ENCODE measurements at regions not wholly inside any gene's neighbourhood (a gene's known extent, or its start where the extent isn't known, plus 50 kb on each side); places are given as distances from the start of the nearest gene placed in this dataset.

- no peak for DNase-seq (ENCODE audit: insufficient read length, low spot score, missing footprints)
- no peaks in the 10 kb centered on the region for H3K9me3 ChIP-seq (ENCODE audit: low read depth, low read length)
- no peak overlapping the region for H3K4me3 ChIP-seq (ENCODE audit: insufficient read depth, low read length)
- peak overlapping the region; percentile 75 for H3K27ac ChIP-seq (ENCODE audit: low read depth, low read length)
- peaks cover 31% of the 10 kb centered on the region for H3K4me1 ChIP-seq (ENCODE audit: insufficient read depth, low read length)
- H3K4me2 ChIP-seq (ENCODE audit: insufficient read depth, low read length) = no peak overlapping the region
- peak overlapping the region; percentile 53 for H2AFZ ChIP-seq (ENCODE audit: low read length)
- H4K20me1 ChIP-seq (ENCODE audit: insufficient read depth, low read length) = no peaks in the 10 kb centered on the region
- H3K79me2 ChIP-seq (ENCODE audit: insufficient read depth, low read length) = no peaks in the 10 kb centered on the region
- TF ChIP-seq CTCF (IDR thresholded peaks at IDR 0.05; ENCODE audit: extremely low read depth, low read depth, low read length) = no peak
- no peaks in the 10 kb centered on the region for H3K27me3 ChIP-seq (ENCODE audit: insufficient read depth, low read length)
- no peaks in the 10 kb centered on the region for H3K36me3 ChIP-seq (ENCODE audit: insufficient read depth, low read length)
Observed at GRCh38 chr4:13912966-13913365, 285.4 kb upstream of the BOD1L1 start.

GRCh38 chr4:13917015-13917414 lies 289.5 kb upstream of the BOD1L1 start:
- H3K4me3 ChIP-seq (ENCODE audit: insufficient read depth, low read length) = no peak overlapping the region
- no peak overlapping the region for H3K4me2 ChIP-seq (ENCODE audit: insufficient read depth, low read length)
- H3K4me1 ChIP-seq (ENCODE audit: insufficient read depth, low read length) = peaks cover 65% of the 10 kb centered on the region
- H2AFZ ChIP-seq (ENCODE audit: low read length) = no peak overlapping the region
- no peaks in the 10 kb centered on the region for H3K79me2 ChIP-seq (ENCODE audit: insufficient read depth, low read length)
- H3K27ac ChIP-seq (ENCODE audit: low read depth, low read length) = peak overlapping the region; percentile 97
- no peaks in the 10 kb centered on the region for H3K9me3 ChIP-seq (ENCODE audit: low read depth, low read length)
- H4K20me1 ChIP-seq (ENCODE audit: insufficient read depth, low read length) = no peaks in the 10 kb centered on the region
- peak; percentile 56 for DNase-seq (ENCODE audit: insufficient read length, low spot score, missing footprints)
- H3K36me3 ChIP-seq (ENCODE audit: insufficient read depth, low read length) = no peaks in the 10 kb centered on the region
- peak; percentile 36 for TF ChIP-seq CTCF (IDR thresholded peaks at IDR 0.05; ENCODE audit: extremely low read depth, low read depth, low read length)
- H3K27me3 ChIP-seq (ENCODE audit: insufficient read depth, low read length) = no peaks in the 10 kb centered on the region

- Histone ChIP-seq H3K27ac (ENCODE audit: low read depth, low read length) (peak overlapping the region; percentile 97), H3K9me3 (ENCODE audit: low read depth, low read length) (no peaks in the 10 kb centered on the region), H3K36me3 (ENCODE audit: insufficient read depth, low read length) (no peaks in the 10 kb centered on the region), H3K4me2 (ENCODE audit: insufficient read depth, low read length) (peak overlapping the region; percentile 12), H3K79me2 (ENCODE audit: insufficient read depth, low read length) (no peaks in the 10 kb centered on the region), H3K4me1 (ENCODE audit: insufficient read depth, low read length) (peaks cover 66% of the 10 kb centered on the region), H4K20me1 (ENCODE audit: insufficient read depth, low read length) (no peaks in the 10 kb centered on the region), H3K4me3 (ENCODE audit: insufficient read depth, low read length) (no peak overlapping the region), H2AFZ (ENCODE audit: low read length) (no peak overlapping the region), H3K27me3 (ENCODE audit: insufficient read depth, low read length) (no peaks in the 10 kb centered on the region)
- DNase-seq (ENCODE audit: insufficient read length, low spot score, missing footprints) = peak; percentile 44
- TF ChIP-seq CTCF (IDR thresholded peaks at IDR 0.05; ENCODE audit: extremely low read depth, low read depth, low read length) = no peak
Observed at GRCh38 chr4:13918110-13918509, 290.6 kb upstream of the BOD1L1 start.

GRCh38 chr4:13918991-13919441 lies 291.5 kb upstream of the BOD1L1 start:
- DNase-seq (ENCODE audit: insufficient read length, low spot score, missing footprints) = no peak
- no peaks in the 10 kb centered on the region for H3K36me3 ChIP-seq (ENCODE audit: insufficient read depth, low read length)
- no peaks in the 10 kb centered on the region for H3K9me3 ChIP-seq (ENCODE audit: low read depth, low read length)
- H2AFZ ChIP-seq (ENCODE audit: low read length) = no peak overlapping the region
- H3K27ac ChIP-seq (ENCODE audit: low read depth, low read length) = peak overlapping the region; percentile 97
- H3K4me3 ChIP-seq (ENCODE audit: insufficient read depth, low read length) = no peak overlapping the region
- H4K20me1 ChIP-seq (ENCODE audit: insufficient read depth, low read length) = no peaks in the 10 kb centered on the region
- H3K79me2 ChIP-seq (ENCODE audit: insufficient read depth, low read length) = no peaks in the 10 kb centered on the region
- TF ChIP-seq CTCF (IDR thresholded peaks at IDR 0.05; ENCODE audit: extremely low read depth, low read depth, low read length) = no peak
- H3K4me1 ChIP-seq (ENCODE audit: insufficient read depth, low read length) = peaks cover 71% of the 10 kb centered on the region
- H3K4me2 ChIP-seq (ENCODE audit: insufficient read depth, low read length) = peak overlapping the region; percentile 30
- H3K27me3 ChIP-seq (ENCODE audit: insufficient read depth, low read length) = no peaks in the 10 kb centered on the region
